ENCODE measurements at regions not wholly inside any gene's neighbourhood (a gene's known extent, or its start where the extent isn't known, plus 50 kb on each side); places are given as distances from the start of the nearest gene placed in this dataset.

- no peak for DNase-seq
- intact Hi-C loops (cut with DNase I), result no loop called here
These were observed 67.4 kb upstream of the EPB41L3 start for GRCh38 chr18:5611221-5611620.

GRCh38 chr18:5608846-5609245, 65.0 kb upstream of the EPB41L3 start:
- intact Hi-C loops (cut with DNase I), result loop anchor here (10.0 kb wide), 1 partner anchor 236 kb away; no protein-coding TSS in a partner anchor
- DNase-seq, result no peak

- no peak for DNase-seq
- intact Hi-C loops (cut with DNase I), result loop anchor here (10.0 kb wide), 1 partner anchor 238 kb away; no protein-coding TSS in a partner anchor
These were observed 63.2 kb upstream of the EPB41L3 start for GRCh38 chr18:5606951-5607350.

GRCh38 chr18:5604778-5605177, 61.0 kb upstream of the EPB41L3 start:
- DNase-seq, result no peak
- intact Hi-C loops (cut with DNase I), result loop anchor here (10.0 kb wide), 1 partner anchor 240 kb away; no protein-coding TSS in a partner anchor

- no peak for DNase-seq
- intact Hi-C loops (cut with DNase I), result loop anchor here (10.0 kb wide), 1 partner anchor 242 kb away; no protein-coding TSS in a partner anchor
These were observed 59.4 kb upstream of the EPB41L3 start for GRCh38 chr18:5603153-5603552.

GRCh38 chr18:5601188-5601624, 57.4 kb upstream of the EPB41L3 start:
- intact Hi-C loops (cut with DNase I), result loop anchor here (10.0 kb wide), 1 partner anchor 244 kb away; no protein-coding TSS in a partner anchor
- no peak for DNase-seq

- intact Hi-C loops (cut with DNase I), result loop anchor here (10.0 kb wide), 1 partner anchor 244 kb away; no protein-coding TSS in a partner anchor
- no peak for DNase-seq
These were observed 56.7 kb upstream of the EPB41L3 start for GRCh38 chr18:5600378-5601071.

GRCh38 chr18:5596585-5596984, 52.8 kb upstream of the EPB41L3 start:
- DNase-seq, result no peak
- intact Hi-C loops (cut with DNase I), result no loop called here
